HAP-1 (cell line): ENCODE measurements at regions not wholly inside any gene's neighbourhood (a gene's known extent, or its start where the extent isn't known, plus 50 kb on each side); places are given as distances from the start of the nearest gene placed in this dataset.

Source experiments
- DNase-seq, 2 experiments: peaks; one replicate each; pipeline ENCODE4 v3.0.0-alpha.2; 2016 to 2020; ENCODE audit warnings: low spot score in 2 of 2
- H3K27me3 ChIP-seq: fragments of 250-450 bp; sonication (Bioruptor Pico); 2 replicates; pipeline ENCODE4 v1.5.1; 2020; ENCODE audit warnings: low read depth, mild to moderate bottlenecking, moderate library complexity
- H3K36me3 ChIP-seq: fragments of 250-450 bp; sonication (Bioruptor Pico); replicated peaks from 2 replicates; pipeline ENCODE4 v1.5.1; 2020; ENCODE audit warnings: mild to moderate bottlenecking
- H3K4me1 ChIP-seq: fragments of 250-450 bp; sonication (Bioruptor Pico); 2 replicates; pipeline ENCODE4 v1.5.1; 2020; ENCODE audit warnings: mild to moderate bottlenecking
- H3K4me3 ChIP-seq: fragments of 250-450 bp; sonication (Bioruptor Pico); 2 replicates; pipeline ENCODE4 v1.5.1; 2020; ENCODE audit warnings: mild to moderate bottlenecking, moderate library complexity
- H3K9me3 ChIP-seq: fragments of 250-450 bp; sonication (Bioruptor Pico); 2 replicates; pipeline ENCODE4 v1.5.1; 2020; ENCODE audit warnings: mild to moderate bottlenecking, moderate library complexity
- in situ Hi-C: fragments of 300-500 bp; cut with MboI; formaldehyde crosslinking; loops from 3 replicates; pipeline ENCODE4 v1.14.3; 2020; ENCODE audit warnings: low sequenced_read_pairs, inconsistent platforms, mixed read lengths

GRCh38 chr16:79331066-79331465, 269.5 kb downstream of the MAF start:
- no peak for DNase-seq
- Histone ChIP-seq H3K36me3 (no peaks in the 10 kb centered on the region), H3K9me3 (no peaks in the 10 kb centered on the region), H3K27me3 (no peaks in the 10 kb centered on the region), H3K4me3 (no peak overlapping the region), H3K4me1 (no peaks in the 10 kb centered on the region)
- in situ Hi-C loops = no loop called here

- H3K4me1 ChIP-seq = no peaks in the 10 kb centered on the region
- H3K36me3 ChIP-seq = no peaks in the 10 kb centered on the region
- no peaks in the 10 kb centered on the region for H3K27me3 ChIP-seq
- no peak overlapping the region for H3K4me3 ChIP-seq
- DNase-seq = no peak
- H3K9me3 ChIP-seq = no peaks in the 10 kb centered on the region
- in situ Hi-C loops = no loop called here
Observed at GRCh38 chr16:79329967-79330366, 270.6 kb downstream of the MAF start.

DNA sequence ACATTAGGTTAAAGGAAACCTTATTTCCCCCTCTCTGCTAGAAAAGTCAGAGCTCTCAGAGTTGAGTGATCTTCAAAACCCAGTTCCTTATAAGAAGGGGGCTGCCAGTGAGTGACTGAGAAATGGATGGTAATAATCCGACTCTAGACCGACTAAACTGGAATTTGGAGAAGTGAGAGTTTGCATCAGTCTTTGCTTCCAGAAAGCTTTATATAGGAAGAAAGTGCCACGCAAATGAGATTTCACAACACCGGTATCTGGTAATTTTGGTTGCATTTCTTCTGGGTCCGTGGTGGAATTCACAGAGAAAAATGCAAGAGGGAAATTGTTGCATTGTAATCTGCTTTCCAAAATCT, 271.4 kb downstream of the MAF start:
- Histone ChIP-seq H3K4me3 (no peak overlapping the region), H3K27me3 (no peaks in the 10 kb centered on the region), H3K36me3 (no peaks in the 10 kb centered on the region), H3K4me1 (no peaks in the 10 kb centered on the region), H3K9me3 (no peaks in the 10 kb centered on the region)
- no peak for DNase-seq
- in situ Hi-C loops = no loop called here

DNA sequence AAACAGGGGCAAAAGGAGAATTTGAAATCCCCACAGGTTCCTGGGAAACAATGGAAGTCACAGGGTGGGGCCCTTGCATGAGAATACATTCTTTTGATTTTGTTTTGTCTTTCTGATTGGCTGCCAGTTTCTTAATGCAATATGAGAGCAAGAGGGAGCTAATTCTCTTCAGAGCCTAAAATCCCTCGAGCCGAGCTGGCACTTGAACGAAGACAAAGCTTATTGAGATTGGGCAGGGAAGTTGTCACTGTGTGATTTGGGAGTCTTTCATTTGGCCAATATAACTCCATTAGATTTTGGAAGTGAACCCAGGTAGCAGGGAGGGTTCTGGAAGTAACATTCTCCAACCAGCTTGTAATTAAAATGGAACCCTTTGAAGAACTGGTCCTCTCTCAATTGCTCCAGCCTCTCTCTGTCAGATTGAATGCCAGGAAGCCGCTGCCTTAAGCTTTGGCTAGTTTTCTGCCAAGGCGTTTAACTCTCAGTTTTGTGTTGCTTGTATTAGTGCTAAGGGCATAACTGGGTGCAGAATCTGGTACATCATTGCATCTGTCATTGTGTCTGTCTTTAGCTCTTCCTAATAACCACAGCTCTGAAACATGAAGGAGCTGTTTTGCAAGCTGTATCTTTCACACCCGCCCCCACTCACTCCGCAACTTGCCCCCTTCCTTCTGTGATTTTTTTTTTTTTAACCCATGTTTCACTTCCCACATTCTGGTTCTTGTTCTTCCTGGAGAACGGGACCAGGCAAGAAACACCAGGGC, 272.0 kb downstream of the MAF start:
- no peaks in the 10 kb centered on the region for H3K9me3 ChIP-seq
- DNase-seq = no peak
- H3K27me3 ChIP-seq = no peaks in the 10 kb centered on the region
- H3K36me3 ChIP-seq = no peaks in the 10 kb centered on the region
- H3K4me3 ChIP-seq = no peak overlapping the region
- no peaks in the 10 kb centered on the region for H3K4me1 ChIP-seq
- in situ Hi-C loops = no loop called here

DNA sequence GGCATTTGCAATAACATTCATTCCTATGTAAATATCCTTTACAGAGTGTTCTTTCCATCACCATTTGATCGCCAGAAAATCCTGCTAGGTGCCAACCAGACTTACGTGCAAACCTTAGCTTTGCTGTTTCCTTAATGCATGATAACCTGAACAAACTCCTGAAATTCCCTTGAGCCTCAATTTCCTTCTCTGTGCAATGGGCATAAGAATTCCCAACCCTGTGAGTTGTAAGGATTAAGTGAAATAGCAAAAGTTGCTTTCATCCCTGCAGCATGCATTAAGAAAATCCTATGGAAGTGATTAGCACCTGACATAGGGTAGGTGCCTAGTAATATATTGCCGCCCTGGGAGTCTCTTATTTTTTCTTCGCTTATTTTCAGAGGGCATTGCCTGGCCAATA, 272.7 kb downstream of the MAF start:
- Histone ChIP-seq H3K4me3 (no peak overlapping the region), H3K27me3 (no peaks in the 10 kb centered on the region), H3K4me1 (no peaks in the 10 kb centered on the region), H3K9me3 (no peaks in the 10 kb centered on the region), H3K36me3 (no peaks in the 10 kb centered on the region)
- in situ Hi-C loops = no loop called here
- no peak for DNase-seq

DNA sequence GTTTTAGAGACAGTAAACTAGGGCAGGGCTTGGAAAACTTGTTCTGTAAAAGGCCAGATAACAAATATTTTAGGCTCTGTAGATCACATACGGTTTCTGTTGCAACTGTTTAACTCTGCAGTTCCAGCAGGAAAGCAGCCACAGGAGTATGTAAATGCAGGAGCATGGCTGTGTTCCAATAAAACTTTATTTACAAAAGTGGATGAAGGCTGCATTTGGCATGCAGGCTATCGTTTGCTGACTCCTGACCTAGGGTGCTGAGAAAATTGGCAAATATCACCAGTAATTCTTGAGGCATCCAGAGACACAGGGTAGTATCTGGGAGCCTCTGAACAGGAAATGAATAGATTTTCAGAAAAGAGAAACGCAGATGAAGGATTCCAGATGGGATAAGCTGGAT, 274.0 kb downstream of the MAF start:
- Histone ChIP-seq H3K4me1 (no peaks in the 10 kb centered on the region), H3K27me3 (no peaks in the 10 kb centered on the region), H3K36me3 (no peaks in the 10 kb centered on the region), H3K4me3 (no peak overlapping the region), H3K9me3 (no peaks in the 10 kb centered on the region)
- in situ Hi-C loops = no loop called here
- no peak for DNase-seq

GRCh38 chr16:79325226-79325945, 275.2 kb downstream of the MAF start:
- Histone ChIP-seq H3K27me3 (no peaks in the 10 kb centered on the region), H3K4me1 (no peaks in the 10 kb centered on the region), H3K9me3 (no peaks in the 10 kb centered on the region), H3K4me3 (no peak overlapping the region), H3K36me3 (no peaks in the 10 kb centered on the region)
- DNase-seq = no peak
- in situ Hi-C loops = no loop called here

- no peaks in the 10 kb centered on the region for H3K27me3 ChIP-seq
- H3K4me3 ChIP-seq = no peak overlapping the region
- no peaks in the 10 kb centered on the region for H3K9me3 ChIP-seq
- no peaks in the 10 kb centered on the region for H3K4me1 ChIP-seq
- no peak for DNase-seq
- in situ Hi-C loops = no loop called here
- no peaks in the 10 kb centered on the region for H3K36me3 ChIP-seq
Observed at GRCh38 chr16:79320956-79321355, 279.6 kb downstream of the MAF start.

- H3K9me3 ChIP-seq = no peaks in the 10 kb centered on the region
- H3K4me1 ChIP-seq = no peaks in the 10 kb centered on the region
- H3K4me3 ChIP-seq = no peak overlapping the region
- no peaks in the 10 kb centered on the region for H3K36me3 ChIP-seq
- in situ Hi-C loops = no loop called here
- DNase-seq = no peak
- no peaks in the 10 kb centered on the region for H3K27me3 ChIP-seq
Observed at GRCh38 chr16:79318143-79318899, 282.2 kb downstream of the MAF start.

DNA sequence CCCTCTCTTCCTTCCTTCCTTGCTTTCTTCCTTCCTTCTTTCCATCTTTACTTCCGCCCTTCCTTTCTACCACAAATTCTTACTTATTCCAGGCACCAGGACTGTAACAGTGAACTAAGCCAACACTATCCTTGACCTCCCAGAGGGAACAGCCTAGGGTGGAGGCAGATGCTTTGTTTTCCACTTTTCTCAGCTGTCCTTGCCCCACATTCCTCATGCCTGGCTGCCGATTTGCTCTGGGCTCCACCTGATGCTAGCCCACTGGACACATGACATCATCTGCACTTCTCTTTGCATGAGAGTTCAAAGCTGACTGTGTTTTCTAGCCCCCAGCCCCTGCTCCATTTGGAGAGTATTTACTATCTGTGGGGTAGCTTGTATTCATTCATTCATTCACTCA, 283.0 kb downstream of the MAF start:
- Histone ChIP-seq H3K27me3 (no peaks in the 10 kb centered on the region), H3K4me3 (no peak overlapping the region), H3K36me3 (no peaks in the 10 kb centered on the region), H3K9me3 (no peaks in the 10 kb centered on the region), H3K4me1 (no peaks in the 10 kb centered on the region)
- in situ Hi-C loops = no loop called here
- DNase-seq = no peak

GRCh38 chr16:79317026-79317425, 283.5 kb downstream of the MAF start:
- Histone ChIP-seq H3K4me3 (no peak overlapping the region), H3K36me3 (no peaks in the 10 kb centered on the region), H3K27me3 (no peaks in the 10 kb centered on the region), H3K4me1 (no peaks in the 10 kb centered on the region), H3K9me3 (no peaks in the 10 kb centered on the region)
- no peak for DNase-seq
- in situ Hi-C loops = no loop called here

DNA sequence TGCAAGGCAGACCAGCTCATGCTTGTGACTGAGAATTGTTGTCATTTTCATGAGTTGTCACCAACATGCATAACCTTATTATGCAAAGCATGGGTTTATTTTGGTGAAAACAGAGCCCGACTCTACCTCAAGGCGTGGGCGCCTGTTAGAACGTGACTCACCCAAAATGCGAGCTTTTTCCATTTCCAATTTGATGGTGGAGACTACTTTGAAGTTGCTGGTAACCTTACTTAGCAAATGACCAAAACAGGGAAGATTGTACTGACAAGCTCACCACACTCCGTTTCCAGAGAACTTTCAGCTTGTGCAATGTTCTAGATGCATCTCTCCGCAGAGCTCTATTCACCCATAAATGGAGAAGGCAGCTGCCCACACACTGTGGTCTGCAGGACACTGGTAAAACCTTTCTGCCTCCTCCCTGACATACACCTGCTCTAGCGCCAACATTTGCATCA, 284.5 kb downstream of the MAF start:
- Histone ChIP-seq H3K9me3 (no peaks in the 10 kb centered on the region), H3K4me1 (no peaks in the 10 kb centered on the region), H3K4me3 (no peak overlapping the region), H3K36me3 (no peaks in the 10 kb centered on the region), H3K27me3 (no peaks in the 10 kb centered on the region)
- no peak for DNase-seq
- in situ Hi-C loops = no loop called here

DNA sequence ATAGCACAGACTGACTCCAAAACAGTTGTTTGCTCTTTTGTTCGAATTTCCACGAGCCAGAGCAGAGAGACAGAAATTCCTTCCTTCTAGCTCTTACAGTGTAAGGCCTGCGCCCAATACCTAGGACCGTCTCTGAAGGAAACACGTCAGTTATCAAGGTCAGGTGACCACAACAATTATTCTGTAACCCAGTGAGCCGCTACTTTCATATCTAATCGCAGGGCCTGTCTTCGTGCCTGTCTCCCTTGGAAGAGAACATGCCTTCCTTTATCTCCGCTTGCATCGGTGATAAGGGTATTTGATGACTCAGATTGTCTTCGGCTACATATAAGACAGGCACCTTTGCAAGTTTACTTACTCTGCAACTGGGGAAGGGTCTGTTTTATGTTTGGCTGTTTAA, 288.0 kb downstream of the MAF start:
- H3K4me3 ChIP-seq = no peak overlapping the region
- no peaks in the 10 kb centered on the region for H3K9me3 ChIP-seq
- H3K27me3 ChIP-seq = no peaks in the 10 kb centered on the region
- in situ Hi-C loops = no loop called here
- H3K4me1 ChIP-seq = no peaks in the 10 kb centered on the region
- no peak for DNase-seq
- no peaks in the 10 kb centered on the region for H3K36me3 ChIP-seq

- no peaks in the 10 kb centered on the region for H3K27me3 ChIP-seq
- no peaks in the 10 kb centered on the region for H3K36me3 ChIP-seq
- DNase-seq = no peak
- H3K4me1 ChIP-seq = no peaks in the 10 kb centered on the region
- no peaks in the 10 kb centered on the region for H3K9me3 ChIP-seq
- in situ Hi-C loops = no loop called here
- no peak overlapping the region for H3K4me3 ChIP-seq
Observed at GRCh38 chr16:79310710-79311109, 289.8 kb downstream of the MAF start.
